Left hindlimb (tissue), 1 donor: ENCODE measurements at regions not wholly inside any gene's neighbourhood (a gene's known extent, or its start where the extent isn't known, plus 50 kb on each side); places are given as distances from the start of the nearest gene placed in this dataset.

Experiments used
- DNase-seq: peaks from one replicate; pipeline ENCODE4 v3.0.0-alpha.2; 2018

DNA sequence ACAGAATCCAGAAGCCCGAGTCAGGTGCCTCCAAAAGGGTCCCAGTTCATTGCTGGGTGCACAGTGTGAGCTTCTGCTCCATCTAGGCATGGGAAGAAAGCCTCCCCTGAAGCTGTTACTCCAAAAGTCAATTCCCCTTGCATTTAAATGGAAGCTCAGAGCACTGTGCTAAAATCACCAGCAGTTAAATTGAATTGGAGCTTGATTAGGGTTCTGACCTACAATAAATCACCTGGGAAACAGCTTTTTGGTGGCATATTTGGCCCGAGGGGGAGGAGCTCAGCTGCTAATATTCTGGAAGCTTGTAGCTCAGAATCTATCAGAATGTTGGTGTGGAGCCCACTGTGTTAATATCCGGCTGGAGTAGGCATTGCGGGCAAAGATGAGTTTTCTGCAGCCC is 87.1 kb upstream of the RGMA start:
- no peak for DNase-seq

DNA sequence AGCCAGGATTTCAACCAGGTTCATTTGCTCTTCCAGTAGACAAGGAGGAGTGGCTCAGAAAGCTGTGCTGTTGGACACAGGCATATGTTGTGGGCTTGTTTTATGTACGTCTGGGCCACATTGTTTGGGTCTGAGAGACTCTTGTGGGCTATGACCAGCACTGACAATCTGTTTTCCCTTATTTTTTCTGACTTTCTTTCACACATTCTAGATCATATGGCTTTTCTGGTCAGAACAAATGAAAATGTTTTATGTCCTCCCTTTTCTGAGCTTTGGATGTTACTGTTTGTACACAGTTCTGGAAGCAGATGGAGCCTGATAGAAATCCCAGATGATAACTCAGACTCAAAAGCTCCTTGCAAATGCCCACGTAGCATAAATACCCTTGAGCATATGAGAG is 85.8 kb upstream of the RGMA start:
- no peak for DNase-seq

DNA sequence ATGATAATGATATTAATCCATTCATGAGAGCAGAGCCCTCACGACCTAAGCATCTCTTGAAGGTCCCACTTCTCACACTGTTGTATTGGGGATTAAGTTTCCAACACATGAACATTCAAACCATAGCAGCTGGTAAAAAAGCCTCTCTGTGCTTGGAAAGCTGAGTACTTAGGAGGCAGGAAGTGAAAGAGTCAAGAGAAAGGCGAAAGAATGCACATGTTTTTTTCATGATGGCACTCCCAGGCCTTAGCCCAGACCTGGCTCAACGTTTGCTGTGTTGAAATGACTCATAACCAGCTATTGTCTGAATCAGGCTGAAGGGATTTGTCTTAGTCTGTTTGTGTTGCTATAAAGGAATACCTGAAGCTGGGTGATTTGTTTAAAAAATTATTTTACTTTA is 84.4 kb upstream of the RGMA start:
- DNase-seq = no peak

DNA sequence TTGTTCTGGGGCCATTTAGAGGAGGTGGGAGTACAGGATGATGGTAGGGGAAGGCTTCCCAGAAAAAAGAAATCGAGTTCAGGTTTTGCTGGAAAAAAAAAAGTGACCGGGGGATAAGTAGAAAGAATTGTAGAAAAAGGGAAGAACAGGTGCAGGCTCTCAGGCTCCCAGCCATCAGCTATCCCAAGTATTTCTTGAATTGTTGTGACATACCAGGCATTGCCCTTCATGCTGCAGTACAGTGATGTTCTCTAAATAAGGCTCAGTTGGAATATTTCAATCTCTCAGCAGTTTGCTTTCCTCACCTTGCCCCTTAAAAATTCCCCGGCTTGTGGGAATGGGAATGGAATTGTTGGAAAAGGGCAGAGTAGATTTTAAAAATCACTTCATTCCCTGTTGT is 82.5 kb upstream of the RGMA start:
- no peak for DNase-seq

DNA sequence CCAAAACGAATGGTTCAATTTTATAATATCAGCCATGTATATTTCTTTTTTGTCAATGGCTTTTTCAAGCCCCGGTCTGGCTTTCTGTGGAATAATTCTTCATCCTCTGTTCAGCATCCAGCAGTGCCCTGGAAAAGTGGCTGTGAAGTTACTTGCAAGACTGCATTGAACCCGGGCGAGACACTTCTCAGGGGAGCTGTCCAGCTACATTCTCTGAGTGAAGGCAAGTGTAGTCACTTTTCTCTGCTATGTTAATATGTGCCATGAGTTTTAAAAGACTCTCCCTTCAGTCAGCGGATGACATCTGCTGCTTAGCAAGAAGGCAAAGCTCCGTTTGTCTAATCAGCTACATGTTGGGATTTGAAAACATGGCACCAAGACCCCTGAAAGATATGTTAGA is 81.3 kb upstream of the RGMA start:
- no peak for DNase-seq

DNA sequence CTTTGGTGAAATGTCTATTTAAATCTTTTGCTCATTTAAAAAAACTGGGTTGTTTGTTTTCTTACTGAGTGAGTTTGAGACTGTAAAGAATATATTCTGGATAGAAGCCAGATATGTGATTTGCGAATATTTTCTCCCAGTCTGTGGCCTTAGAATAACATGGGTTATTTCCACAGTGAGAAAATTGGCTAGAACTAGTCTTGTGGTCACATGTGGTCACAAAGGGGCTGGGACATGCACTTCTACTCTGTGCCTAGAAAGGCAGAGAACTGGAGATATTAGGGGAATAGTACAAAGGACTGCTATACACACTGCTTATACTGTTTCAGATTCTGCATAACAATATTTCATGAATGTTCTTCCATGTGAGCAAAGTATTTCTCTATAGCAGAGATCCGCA is 79.9 kb upstream of the RGMA start:
- no peak for DNase-seq

DNA sequence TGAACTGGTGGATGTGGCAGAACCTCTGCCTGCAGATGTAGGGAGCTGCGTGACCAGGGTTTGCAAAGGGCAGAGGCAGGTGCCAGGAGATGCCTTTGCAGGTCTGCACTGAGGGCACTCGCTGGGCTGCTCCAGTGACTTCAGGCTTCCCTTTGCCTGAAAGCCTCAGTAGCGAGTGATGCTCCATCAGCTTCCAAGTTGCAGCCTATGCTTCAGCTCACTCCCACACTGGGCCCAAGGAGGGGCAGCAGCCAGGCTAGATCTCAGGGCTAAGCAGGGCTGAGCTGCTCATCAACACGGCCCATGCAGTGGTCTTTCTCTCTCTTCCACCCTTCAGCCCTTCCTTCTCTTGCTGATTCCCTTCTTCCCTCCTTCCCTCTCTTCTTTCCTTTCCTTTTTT is 78.3 kb upstream of the RGMA start:
- no peak for DNase-seq

DNA sequence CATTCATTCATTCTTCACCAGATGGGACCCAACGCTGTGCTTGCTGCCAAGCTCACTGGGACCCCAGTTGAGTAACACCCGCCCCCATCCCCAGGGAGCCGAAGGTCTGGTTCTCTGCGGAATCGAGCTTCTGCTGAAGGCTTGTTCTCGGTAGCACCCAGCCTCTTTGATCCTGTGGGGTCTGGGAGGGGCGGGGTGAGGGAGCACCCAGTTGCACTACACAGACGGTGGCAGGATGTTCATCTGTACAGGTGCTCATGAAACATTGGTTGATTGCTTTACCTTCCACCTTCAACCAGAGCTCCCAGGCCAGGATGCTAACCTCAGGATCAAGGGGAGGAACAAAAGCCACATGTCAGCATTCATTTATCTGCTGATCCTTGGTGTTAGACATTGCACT is 77.7 kb upstream of the RGMA start:
- DNase-seq = no peak

DNA sequence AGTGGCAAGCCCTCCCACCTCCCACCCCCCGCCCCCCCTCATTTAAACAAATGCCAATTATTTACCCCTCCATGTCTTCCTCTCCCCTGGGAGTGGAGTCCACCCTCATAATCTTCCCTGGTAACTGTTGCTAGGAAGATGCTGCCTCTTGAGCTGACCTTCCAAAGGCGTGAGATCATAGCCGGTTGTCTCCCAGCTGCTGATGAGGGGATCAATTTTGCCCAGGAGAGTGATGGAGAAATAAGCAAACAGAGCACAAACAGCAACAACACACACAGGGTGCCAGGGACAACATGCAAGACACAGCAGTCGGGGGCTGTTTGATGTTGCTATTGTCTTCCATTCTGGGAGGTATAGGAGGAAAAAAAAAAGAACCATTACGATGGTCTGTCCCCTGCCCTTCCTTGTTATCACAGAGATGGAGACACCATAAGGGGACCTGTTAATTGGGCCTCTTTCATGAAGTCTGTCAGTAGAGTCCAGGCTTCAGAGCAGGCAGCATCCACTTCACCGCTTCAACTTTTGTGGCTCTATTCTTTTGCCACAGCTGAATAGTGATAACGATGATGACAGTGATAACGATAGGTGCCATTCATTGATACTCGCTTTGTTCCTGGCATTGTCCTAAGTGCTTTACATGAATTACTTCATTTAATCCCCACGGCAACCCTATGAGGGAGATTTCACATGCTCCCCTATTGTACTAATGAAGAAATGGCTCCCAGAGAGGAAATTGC is 76.9 kb upstream of the RGMA start:
- DNase-seq = no peak

DNA sequence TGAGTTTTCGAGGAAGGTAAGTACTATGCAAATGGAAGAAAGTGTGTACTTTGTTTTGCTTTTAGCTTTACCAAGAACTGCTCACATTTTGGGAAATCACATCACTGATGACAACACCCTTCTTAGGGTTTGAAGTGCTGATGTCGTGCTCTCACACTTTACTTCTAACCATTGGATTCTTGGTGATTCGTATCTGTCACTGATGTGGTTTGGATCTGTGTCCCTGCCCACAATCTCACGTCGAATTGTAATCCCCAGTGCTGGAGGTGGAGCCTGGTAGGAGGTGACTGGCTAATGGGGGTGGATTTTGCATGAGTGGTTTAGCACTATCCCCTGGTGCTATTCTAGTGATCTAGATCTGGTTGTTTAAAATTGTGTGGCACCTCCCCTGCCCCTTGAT is 75.4 kb upstream of the RGMA start:
- DNase-seq = no peak

DNA sequence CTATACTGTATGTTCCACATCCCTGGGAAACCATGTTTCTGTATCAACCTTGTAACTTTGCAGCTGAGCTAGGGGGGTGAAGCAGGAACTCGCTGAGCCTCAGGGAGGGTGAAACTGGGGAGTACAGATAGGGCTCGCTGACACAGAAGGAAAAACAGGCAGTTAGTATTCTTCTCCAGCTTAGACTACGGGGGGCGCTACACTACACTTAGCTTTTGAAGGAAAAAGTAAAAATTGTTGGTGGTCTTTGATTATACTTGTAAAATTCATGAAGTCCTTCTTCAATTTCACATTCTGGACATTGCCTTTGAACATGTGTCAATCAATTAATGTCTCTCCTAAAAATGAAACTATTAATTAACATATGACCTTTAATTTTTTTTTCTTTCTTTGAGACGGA is 73.5 kb upstream of the RGMA start:
- no peak for DNase-seq

DNA sequence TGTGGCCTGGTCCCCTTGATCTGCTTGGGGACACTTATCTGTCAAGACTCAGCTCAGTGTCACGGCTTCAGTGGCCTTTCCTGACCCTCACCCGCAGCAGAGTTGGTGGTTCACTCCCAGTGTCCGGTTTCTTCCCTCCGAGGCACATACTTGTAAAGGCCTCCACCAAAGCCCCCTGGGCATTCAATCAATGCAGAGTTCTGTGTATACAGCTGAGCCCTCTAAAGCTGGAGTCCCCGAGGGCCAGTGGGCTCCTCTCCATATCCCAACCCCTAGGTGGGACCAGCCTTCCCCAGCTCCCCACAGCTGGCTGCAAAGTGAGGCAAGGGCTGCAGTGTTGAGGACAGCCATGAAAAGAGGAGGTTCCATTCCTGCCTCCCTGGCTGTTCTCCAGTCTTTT is 70.9 kb upstream of the RGMA start:
- DNase-seq = no peak

DNA sequence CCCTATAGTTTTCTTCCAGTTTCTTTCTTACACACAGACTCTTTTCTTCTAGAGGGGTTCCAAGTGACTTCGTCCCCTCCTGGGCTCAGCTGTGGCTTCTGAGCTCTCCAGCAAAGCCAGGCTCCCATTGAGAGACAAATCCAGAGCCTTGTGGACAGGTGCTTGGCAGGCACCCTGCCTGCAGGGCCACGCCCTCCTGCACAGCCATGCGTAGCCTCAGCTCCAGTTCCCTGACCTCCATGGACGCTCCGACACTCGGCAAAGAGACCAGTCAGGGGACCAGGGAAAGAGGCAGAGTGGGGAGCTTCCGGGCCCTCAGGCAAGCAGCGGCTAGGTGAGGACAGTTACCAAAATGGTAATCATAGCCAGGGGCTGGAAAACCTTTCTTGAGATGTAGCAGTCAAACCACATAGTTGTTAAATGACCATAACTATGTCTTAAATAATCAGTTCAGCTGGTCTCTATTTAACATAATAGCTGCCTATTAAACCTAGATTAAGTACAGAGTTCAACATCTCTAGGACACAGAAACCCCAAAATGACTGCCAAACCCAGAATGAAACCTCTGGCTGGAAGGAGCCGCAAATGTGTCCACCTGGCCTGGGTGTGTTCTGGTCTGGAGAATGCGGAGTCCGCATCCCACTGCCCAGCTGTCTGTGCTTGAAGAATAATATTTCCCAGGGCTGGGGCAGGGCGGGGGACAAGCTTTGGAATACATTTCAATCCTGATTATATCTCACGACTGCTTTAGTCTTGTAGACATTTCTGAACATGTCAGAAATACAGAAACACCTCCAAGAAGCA is 69.3 kb upstream of the RGMA start:
- DNase-seq = peak; percentile 36

DNA sequence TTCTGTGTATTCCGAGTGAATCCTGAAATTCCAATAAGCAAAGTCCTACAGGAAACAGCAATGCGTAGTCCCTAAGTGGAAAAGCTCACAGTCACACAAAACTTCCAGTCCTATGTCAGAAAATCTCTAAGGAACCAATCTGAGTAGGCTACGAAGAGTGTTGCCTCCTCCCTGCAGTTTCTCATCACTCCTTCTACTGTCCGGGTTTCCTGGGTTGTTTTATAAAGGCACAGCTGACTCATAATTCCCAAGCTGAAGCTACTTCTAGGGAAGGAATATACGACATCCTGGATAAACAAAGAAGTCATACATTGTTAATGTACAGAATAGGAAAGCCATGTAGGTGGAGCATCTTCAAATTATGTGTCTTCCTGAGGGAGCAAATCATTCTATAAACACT is 65.7 kb upstream of the RGMA start:
- no peak for DNase-seq

DNA sequence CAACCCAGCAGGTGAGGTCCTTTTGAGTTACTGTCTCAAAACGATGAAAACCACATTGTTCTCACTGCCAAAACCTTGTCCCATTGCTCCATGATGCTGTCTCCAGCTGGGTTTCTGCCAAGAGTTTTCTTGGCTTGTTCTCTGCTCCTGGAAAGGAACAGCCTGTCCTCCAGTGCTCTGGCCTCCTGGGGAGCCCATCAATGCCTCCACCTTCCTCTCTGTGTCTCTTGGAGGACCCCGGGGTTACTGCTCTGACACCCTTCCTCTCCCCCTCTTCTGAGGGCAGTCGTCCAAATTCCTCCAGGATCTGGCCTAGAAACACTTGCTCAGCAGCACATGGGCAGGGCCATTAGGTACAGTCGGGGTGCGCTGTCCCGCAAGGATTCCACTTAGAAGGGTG is 63.9 kb upstream of the RGMA start:
- DNase-seq = peak; percentile 61

DNA sequence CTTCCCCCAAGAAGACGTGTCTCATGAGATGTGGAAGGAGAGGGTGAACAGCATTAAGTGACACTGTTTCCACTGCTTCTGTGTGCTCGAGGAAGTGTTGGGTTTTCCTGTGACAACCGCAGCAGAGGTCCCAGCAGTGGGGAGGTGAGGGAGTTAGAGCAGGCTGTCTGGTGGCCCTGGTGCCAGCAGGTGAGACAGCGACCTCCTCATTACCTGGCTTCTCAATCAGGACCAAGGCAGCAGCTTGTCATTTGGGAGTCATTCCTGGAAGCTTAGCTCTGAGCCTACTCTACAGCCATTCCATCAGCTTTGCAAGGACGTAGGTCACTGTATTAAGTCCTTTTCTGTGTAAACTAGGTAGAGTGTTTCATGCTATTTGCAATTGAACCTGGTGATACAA is 63.3 kb upstream of the RGMA start:
- no peak for DNase-seq

DNA sequence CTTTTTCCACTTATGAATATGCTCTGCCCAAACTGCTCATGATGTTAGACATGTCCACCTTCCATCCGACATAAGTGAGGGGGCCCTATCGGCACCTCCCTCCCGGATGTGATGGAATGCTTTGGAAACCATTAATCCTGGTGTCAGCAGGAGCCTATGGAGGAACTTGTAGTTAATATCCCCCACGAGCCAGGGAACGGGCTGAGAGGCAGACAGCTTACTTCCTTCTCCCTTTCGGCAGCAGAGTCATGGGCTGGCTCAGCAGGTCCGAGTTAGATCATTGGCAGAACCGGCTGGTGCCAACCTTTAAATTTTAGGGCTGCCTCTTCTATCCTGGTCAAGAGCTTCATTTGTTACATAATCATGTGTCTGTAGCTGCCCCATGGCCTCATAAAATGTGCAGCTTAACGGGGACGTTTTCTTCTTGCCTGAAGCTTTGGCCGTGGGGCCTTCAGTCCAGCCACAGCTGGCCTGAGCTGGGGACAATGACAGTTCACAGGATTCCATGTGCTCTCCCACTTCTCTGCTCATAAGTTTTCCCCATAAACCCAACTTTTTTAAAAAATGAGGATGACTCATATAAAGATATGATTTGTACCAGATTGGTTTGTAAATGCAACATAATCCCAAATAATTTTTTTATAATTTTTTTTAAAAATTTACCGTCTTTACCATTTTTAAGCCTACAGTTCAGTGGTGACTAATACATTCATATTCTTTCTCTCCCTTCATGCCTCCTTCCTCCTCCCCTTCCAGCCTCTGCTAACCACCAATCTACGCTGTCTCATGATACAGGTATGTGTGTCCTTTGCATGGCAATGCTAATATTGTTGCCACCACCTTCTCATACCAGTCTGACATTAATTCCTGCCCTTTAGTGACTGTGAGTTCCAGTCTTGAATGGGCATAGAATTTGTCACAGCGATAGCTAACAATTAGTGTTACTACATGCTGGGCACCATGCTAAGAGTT is 62.2 kb upstream of the RGMA start:
- no peak for DNase-seq

DNA sequence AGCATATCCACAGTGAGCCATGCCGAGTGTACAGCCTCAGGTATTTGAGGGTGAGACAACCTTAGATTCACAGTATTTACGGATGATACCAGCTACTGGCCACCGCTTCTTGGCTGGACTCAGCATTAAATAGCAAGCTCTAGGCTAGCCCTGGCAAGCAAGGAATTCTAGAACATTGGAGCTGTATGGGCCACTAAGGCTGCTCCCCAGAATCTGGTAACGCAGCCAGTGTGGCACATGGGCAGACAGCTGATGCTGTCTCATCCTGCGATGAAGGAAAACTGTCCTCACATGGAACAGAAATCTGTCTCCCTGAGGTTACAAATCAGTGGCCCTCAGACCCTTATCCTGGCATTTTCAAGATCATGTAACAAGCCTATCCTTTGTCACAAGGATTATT is 57.6 kb upstream of the RGMA start:
- DNase-seq = no peak

DNA sequence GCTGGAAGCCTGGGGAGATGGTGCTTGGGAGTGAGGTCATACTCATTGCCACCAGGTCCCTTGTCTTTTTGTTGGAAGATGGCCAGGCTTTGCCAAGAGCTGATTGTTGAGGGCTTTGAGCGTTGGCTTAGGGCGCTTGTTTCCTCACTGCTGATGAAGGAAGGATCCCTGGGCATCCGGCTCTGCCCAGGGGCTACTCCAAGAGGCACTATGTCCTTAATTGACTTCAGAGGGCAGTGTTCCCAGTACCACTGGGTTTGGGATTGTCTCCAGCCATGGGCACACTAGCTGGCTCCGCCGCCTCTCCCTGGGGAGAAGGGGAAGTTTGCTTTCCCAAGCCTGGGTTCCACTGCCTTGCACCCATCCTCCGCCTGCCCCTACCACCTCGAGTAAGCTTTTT is 57.2 kb upstream of the RGMA start:
- no peak for DNase-seq

DNA sequence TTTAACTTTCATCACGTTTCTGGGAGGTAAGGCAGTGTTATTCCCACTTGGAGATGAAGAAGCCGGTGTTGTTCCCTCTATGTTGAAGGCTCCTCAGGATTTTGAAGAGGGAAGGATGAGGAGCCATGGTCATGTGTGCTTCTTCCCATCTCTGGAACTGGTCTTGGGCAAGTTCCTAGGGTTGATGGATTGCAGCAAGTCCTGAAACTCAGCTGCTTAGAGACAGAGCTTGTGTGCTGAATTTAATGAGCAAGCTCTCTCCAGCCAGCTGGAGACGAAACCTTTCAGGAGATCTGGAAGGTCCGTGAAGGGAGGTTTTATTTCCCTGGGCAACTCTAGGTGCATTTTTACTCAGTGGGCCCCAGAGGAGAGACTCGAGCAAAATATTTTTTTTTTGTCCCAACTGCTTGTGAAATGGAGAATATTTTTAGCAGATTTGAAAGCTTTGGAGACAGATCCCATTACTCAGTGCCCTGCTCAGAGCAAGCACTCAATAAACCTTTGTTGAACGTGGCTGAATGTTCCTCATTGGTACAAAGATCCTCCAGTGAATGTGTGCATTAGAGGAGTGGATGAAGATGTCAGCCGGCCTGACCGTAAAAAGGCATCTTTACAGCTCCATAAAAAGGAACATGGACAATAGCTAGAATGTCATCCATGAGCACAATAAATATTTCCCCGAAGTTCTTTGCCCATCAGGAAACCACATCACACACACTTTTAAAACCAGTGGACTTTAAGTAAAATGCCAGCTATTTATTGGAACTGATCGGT is 55.6 kb upstream of the RGMA start:
- no peak for DNase-seq

DNA sequence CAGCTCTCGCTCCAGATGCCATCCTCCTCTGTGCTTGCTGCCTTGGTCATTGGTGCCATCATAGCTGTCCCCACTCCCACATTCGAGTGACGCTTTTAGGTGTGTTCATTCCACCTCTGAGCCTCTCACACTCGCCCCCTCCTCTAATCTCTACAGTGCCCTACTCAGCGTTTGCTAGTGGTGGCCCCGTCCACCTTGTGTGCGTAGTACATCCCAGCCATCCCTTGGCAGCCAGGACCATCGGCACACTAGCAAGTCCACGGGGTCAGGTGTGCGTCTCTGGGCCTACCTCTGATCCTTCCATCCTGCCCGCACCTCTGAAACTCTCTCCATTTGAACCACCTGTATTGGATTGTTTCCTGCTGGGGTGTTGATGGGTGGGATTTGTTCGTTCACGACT is 54.2 kb upstream of the RGMA start:
- no peak for DNase-seq

DNA sequence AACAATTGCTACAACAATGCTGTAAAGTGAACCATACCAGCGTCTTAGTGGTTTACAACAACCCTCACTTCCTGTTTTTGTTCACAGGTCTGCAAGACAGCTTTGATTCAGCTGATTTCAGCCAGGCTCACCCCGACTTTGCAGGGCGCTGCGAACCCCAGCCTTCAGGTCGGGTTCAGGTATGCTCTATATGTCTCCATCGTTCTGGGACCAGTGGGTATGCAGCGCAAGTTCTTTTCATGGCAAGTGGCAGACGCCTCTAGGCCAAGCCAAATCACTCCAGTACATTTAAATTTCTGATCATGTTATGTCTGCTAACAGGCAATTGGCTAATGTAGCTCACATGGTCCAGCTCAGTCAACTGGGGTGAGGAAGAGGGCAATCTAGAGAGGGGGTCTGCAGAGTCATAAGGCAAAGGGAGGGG is 52.4 kb upstream of the RGMA start:
- no peak for DNase-seq

DNA sequence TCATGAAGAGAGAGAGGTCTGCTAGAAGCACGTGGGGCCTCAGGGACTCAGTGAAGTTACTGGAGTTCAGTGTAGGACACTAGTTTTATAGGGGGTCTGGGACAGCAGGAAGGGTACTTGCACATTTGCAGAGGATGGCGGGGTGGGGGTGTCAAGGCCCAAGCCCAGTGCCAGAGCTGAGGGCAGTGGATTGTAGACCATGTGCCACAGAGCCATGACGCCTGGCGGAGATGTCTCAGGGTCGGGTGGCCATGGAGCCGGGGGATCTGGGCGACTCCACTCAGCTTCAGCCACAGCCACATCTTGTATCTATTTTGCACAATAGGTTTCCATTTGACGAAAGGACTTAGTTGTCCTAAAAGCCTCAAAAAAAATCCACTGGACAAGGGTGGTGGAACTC is 50.4 kb upstream of the RGMA start:
- DNase-seq = no peak
